Activated T-helper 1 cell treated with anti-CD3 and anti-CD28 coated beads, Interleukin-12 subunit alpha, Interleukin-12 subunit beta, Interleukin-2, Interleukin-4 antibody, amounts not matched to agents 30 ng/mL and 10 ng/mL and 1 ng/mL, durations not matched to agents 14 hours and 24 hours and 36 hours (primary cell): ENCODE measurements at regions not wholly inside any gene's neighbourhood (a gene's known extent, or its start where the extent isn't known, plus 50 kb on each side); places are given as distances from the start of the nearest gene placed in this dataset.

ENCODE experiments used
- DNase-seq: peaks from one replicate; pipeline ENCODE4 v3.0.0; 2021; ENCODE audit warnings: low spot score
- H3K27ac Mint-ChIP-seq: one replicate; pipeline ENCODE4 v1.8.0; 2021; ENCODE audit warnings: mild to moderate bottlenecking, mixed read lengths
- H3K27me3 Mint-ChIP-seq: one replicate; pipeline ENCODE4 v1.8.0; 2022; ENCODE audit warnings: mild to moderate bottlenecking, moderate library complexity, mixed read lengths; ENCODE audit not compliant: insufficient read depth
- H3K36me3 Mint-ChIP-seq: one replicate; pipeline ENCODE4 v1.8.0; 2021; ENCODE audit warnings: low read depth, mixed read lengths
- H3K4me1 Mint-ChIP-seq: one replicate; pipeline ENCODE4 v1.8.0; 2021; ENCODE audit warnings: low read depth, mixed read lengths
- H3K4me3 Mint-ChIP-seq: one replicate; pipeline ENCODE4 v1.8.0; 2021; ENCODE audit warnings: mild to moderate bottlenecking, moderate library complexity, mixed read lengths
- H3K9me3 Mint-ChIP-seq: one replicate; pipeline ENCODE4 v1.8.0; 2021; ENCODE audit warnings: mixed read lengths
- intact Hi-C: fragments of 100-400 bp; cut with micrococcal nuclease; formaldehyde crosslinking; loops from one replicate; pipeline ENCODE4 v1.15.1; 2024

- no peak overlapping the region for H3K4me3 Mint-ChIP-seq
- intact Hi-C loops = no loop called here
- H3K9me3 Mint-ChIP-seq = peaks cover 8% of the 10 kb centered on the region
- peaks cover 4% of the 10 kb centered on the region for H3K36me3 Mint-ChIP-seq
- H3K27ac Mint-ChIP-seq = no peak overlapping the region
- H3K27me3 Mint-ChIP-seq = peaks cover 2% of the 10 kb centered on the region
- peaks cover 33% of the 10 kb centered on the region for H3K4me1 Mint-ChIP-seq
- no peak for DNase-seq
Observed at GRCh38 chr5:109917154-109917546, 227.4 kb downstream of the MAN2A1 start.

- intact Hi-C loops = no loop called here
- peaks cover 8% of the 10 kb centered on the region for H3K9me3 Mint-ChIP-seq
- H3K27me3 Mint-ChIP-seq = no peaks in the 10 kb centered on the region
- no peak overlapping the region for H3K4me3 Mint-ChIP-seq
- no peak overlapping the region for H3K27ac Mint-ChIP-seq
- peaks cover 4% of the 10 kb centered on the region for H3K36me3 Mint-ChIP-seq
- peaks cover 39% of the 10 kb centered on the region for H3K4me1 Mint-ChIP-seq
- DNase-seq = no peak
Observed at GRCh38 chr5:109917966-109918365, 228.2 kb downstream of the MAN2A1 start.

GRCh38 chr5:109920736-109921135 is 231.0 kb downstream of the MAN2A1 start:
- Mint-ChIP-seq H3K9me3 (peaks cover 8% of the 10 kb centered on the region), H3K4me3 (no peak overlapping the region), H3K4me1 (peaks cover 39% of the 10 kb centered on the region), H3K27ac (no peak overlapping the region), H3K27me3 (no peaks in the 10 kb centered on the region), H3K36me3 (peaks cover 4% of the 10 kb centered on the region)
- intact Hi-C loops = loop anchor here (1.0 to 5.0 kb wide), 6 partner anchors 16 to 231 kb away; partner anchors contain the start of gene MAN2A1
- no peak for DNase-seq

GRCh38 chr5:109921735-109922380 is 232.1 kb downstream of the MAN2A1 start:
- peak overlapping the region; percentile 74 for H3K4me3 Mint-ChIP-seq
- peaks cover 8% of the 10 kb centered on the region for H3K9me3 Mint-ChIP-seq
- no peaks in the 10 kb centered on the region for H3K27me3 Mint-ChIP-seq
- H3K4me1 Mint-ChIP-seq = peaks cover 39% of the 10 kb centered on the region
- peak overlapping the region; percentile 95 for H3K27ac Mint-ChIP-seq
- DNase-seq = peak; percentile 61
- intact Hi-C loops = loop anchor here (1.0 to 5.0 kb wide), 6 partner anchors 14 to 233 kb away; partner anchors contain the start of gene MAN2A1
- H3K36me3 Mint-ChIP-seq = peaks cover 4% of the 10 kb centered on the region

GRCh38 chr5:109922381-109922995 is 232.8 kb downstream of the MAN2A1 start:
- Mint-ChIP-seq H3K4me1 (peaks cover 37% of the 10 kb centered on the region), H3K27me3 (no peaks in the 10 kb centered on the region), H3K36me3 (peaks cover 4% of the 10 kb centered on the region), H3K27ac (peak overlapping the region; percentile 95), H3K9me3 (peaks cover 8% of the 10 kb centered on the region), H3K4me3 (peak overlapping the region; percentile 74)
- peak; percentile 23 for DNase-seq
- intact Hi-C loops = loop anchor here (5.0 kb wide), 2 partner anchors 50 to 130 kb away; no protein-coding TSS in a partner anchor

- Mint-ChIP-seq H3K9me3 (peaks cover 8% of the 10 kb centered on the region), H3K27me3 (no peaks in the 10 kb centered on the region), H3K36me3 (no peaks in the 10 kb centered on the region), H3K27ac (no peak overlapping the region), H3K4me3 (no peak overlapping the region), H3K4me1 (peaks cover 34% of the 10 kb centered on the region)
- no peak for DNase-seq
- intact Hi-C loops = loop anchor here (5.0 kb wide), 2 partner anchors 51 to 129 kb away; no protein-coding TSS in a partner anchor
Observed at GRCh38 chr5:109923205-109923604, 233.5 kb downstream of the MAN2A1 start.

GRCh38 chr5:109924237-109925107 is 234.7 kb downstream of the MAN2A1 start:
- no peak overlapping the region for H3K27ac Mint-ChIP-seq
- peaks cover 2% of the 10 kb centered on the region for H3K36me3 Mint-ChIP-seq
- intact Hi-C loops = loop anchor here (5.0 kb wide), 2 partner anchors 52 to 128 kb away; no protein-coding TSS in a partner anchor
- no peak overlapping the region for H3K4me3 Mint-ChIP-seq
- no peaks in the 10 kb centered on the region for H3K27me3 Mint-ChIP-seq
- H3K9me3 Mint-ChIP-seq = peaks cover 6% of the 10 kb centered on the region
- H3K4me1 Mint-ChIP-seq = peaks cover 34% of the 10 kb centered on the region
- DNase-seq = no peak

- no peak for DNase-seq
Observed at GRCh38 chr5:109927639-109928038, 237.9 kb downstream of the MAN2A1 start.

GRCh38 chr5:109928046-109928445 is 238.3 kb downstream of the MAN2A1 start:
- DNase-seq = no peak
- peaks cover 8% of the 10 kb centered on the region for H3K4me1 Mint-ChIP-seq
- peaks cover 2% of the 10 kb centered on the region for H3K27me3 Mint-ChIP-seq
- H3K27ac Mint-ChIP-seq = no peak overlapping the region
- no peak overlapping the region for H3K4me3 Mint-ChIP-seq
- no peaks in the 10 kb centered on the region for H3K9me3 Mint-ChIP-seq
- intact Hi-C loops = no loop called here
- H3K36me3 Mint-ChIP-seq = peaks cover 4% of the 10 kb centered on the region

More at GRCh38 chr5:109927639-109928038, 237.9 kb downstream of the MAN2A1 start:
- peaks cover 4% of the 10 kb centered on the region for H3K36me3 Mint-ChIP-seq
- H3K4me1 Mint-ChIP-seq = peaks cover 10% of the 10 kb centered on the region
- intact Hi-C loops = no loop called here
- no peak overlapping the region for H3K27ac Mint-ChIP-seq
- no peaks in the 10 kb centered on the region for H3K9me3 Mint-ChIP-seq
- H3K27me3 Mint-ChIP-seq = peaks cover 2% of the 10 kb centered on the region
- H3K4me3 Mint-ChIP-seq = no peak overlapping the region

GRCh38 chr5:109928811-109929210 is 239.1 kb downstream of the MAN2A1 start:
- peaks cover 2% of the 10 kb centered on the region for H3K27me3 Mint-ChIP-seq
- DNase-seq = no peak
- intact Hi-C loops = no loop called here
- no peak overlapping the region for H3K4me3 Mint-ChIP-seq
- no peak overlapping the region for H3K27ac Mint-ChIP-seq
- peaks cover under 1% of the 10 kb centered on the region for H3K4me1 Mint-ChIP-seq
- H3K9me3 Mint-ChIP-seq = peaks cover 3% of the 10 kb centered on the region
- H3K36me3 Mint-ChIP-seq = peaks cover 4% of the 10 kb centered on the region

- peaks cover 3% of the 10 kb centered on the region for H3K9me3 Mint-ChIP-seq
- intact Hi-C loops = no loop called here
- H3K4me3 Mint-ChIP-seq = no peak overlapping the region
- no peaks in the 10 kb centered on the region for H3K4me1 Mint-ChIP-seq
- peaks cover 4% of the 10 kb centered on the region for H3K36me3 Mint-ChIP-seq
- no peak for DNase-seq
- H3K27ac Mint-ChIP-seq = no peak overlapping the region
- peaks cover 2% of the 10 kb centered on the region for H3K27me3 Mint-ChIP-seq
Observed at GRCh38 chr5:109929376-109929775, 239.6 kb downstream of the MAN2A1 start.

GRCh38 chr5:109929911-109930310 is 240.2 kb downstream of the MAN2A1 start:
- H3K27me3 Mint-ChIP-seq = peaks cover 2% of the 10 kb centered on the region
- peaks cover 4% of the 10 kb centered on the region for H3K36me3 Mint-ChIP-seq
- DNase-seq = no peak
- H3K4me3 Mint-ChIP-seq = no peak overlapping the region
- intact Hi-C loops = no loop called here
- no peaks in the 10 kb centered on the region for H3K4me1 Mint-ChIP-seq
- peaks cover 3% of the 10 kb centered on the region for H3K9me3 Mint-ChIP-seq
- no peak overlapping the region for H3K27ac Mint-ChIP-seq
